ENCODE measurements at regions not wholly inside any gene's neighbourhood (a gene's known extent, or its start where the extent isn't known, plus 50 kb on each side); places are given as distances from the start of the nearest gene placed in this dataset.

DNA sequence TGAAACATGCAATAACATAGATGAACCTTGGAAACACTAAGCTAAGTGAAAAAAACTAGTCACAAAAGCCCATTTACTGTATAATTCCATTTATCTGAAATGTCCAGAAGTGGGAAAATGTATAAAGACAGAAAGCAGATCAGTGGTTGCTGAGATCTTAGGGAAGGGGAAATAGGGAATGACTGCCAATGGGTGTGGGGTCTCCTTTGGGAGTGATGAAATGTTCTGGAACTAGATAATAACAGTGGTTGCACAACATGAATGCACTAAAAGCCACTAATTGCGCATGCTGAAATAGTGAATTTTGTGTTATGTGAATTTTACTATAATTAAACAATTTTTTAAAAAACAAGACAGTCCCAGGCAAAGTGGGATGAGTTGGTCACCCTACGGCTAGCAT lies 472.8 kb downstream of the CCDC171 start:
- no peak for TF ChIP-seq CTCF (IDR thresholded peaks at IDR 0.05; ENCODE audit: poor library complexity)
- TF ChIP-seq EZH2 (IDR thresholded peaks at IDR 0.05; ENCODE audit: borderline replicate concordance): no peak
- TF ChIP-seq EZH2phosphoT487 (IDR thresholded peaks at IDR 0.05; ENCODE audit: low read depth, severe bottlenecking, unreplicated experiment): no peak
- H3K4me2 ChIP-seq: no peak overlapping the region
- H3K27ac ChIP-seq: no peak overlapping the region

DNA sequence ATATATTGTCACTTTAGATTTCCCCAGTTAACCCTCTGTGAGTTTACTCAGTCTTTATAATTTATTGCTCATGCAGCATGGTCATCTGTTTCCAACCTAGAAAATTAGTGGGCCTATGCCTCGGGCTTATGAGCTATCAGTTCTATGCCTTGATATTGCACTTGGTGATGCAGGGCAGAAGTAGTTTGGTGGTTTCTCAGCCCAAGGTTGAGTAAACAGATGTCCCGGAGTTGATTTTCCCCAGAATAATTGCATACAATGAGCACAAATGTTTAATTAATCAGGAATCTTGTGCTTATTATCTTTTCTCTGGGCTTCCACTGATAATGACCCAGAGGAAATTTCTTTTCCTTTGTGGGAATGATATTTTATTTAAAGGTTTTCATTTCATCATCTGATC lies 474.0 kb downstream of the CCDC171 start:
- 81% methylated on average over 2 of the region's 2 CpGs for WGBS (ENCODE audit: low lambda C conversion rate, missing lambda C conversion rate)
- Histone ChIP-seq H3K36me3 (replicated peaks; ENCODE audit: insufficient read depth, low read depth) (no peaks in the 10 kb centered on the region), H3K4me3 (no peak overlapping the region), H3K9me3 (ENCODE audit: low read depth) (no peaks in the 10 kb centered on the region), H3K4me1 (ENCODE audit: insufficient read depth) (no peaks in the 10 kb centered on the region), H3K27ac (no peak overlapping the region), H4K20me1 (ENCODE audit: insufficient read depth, poor library complexity, severe bottlenecking) (no peaks in the 10 kb centered on the region), H3K4me2 (no peak overlapping the region), H3K9me2 (replicated peaks; ENCODE audit: insufficient read depth) (no peaks in the 10 kb centered on the region), H3K79me2 (no peaks in the 10 kb centered on the region), H3K27me3 (no peaks in the 10 kb centered on the region), H2AFZ (no peak overlapping the region)
- no peak for DNase-seq (ENCODE audit: low spot score)
- TF ChIP-seq EZH2phosphoT487 (IDR thresholded peaks at IDR 0.05; ENCODE audit: low read depth, severe bottlenecking, unreplicated experiment): no peak
- TF ChIP-seq EZH2 (IDR thresholded peaks at IDR 0.05; ENCODE audit: borderline replicate concordance): no peak
- no peak for TF ChIP-seq CTCF (IDR thresholded peaks at IDR 0.05; ENCODE audit: poor library complexity)

More for the DNA sequence above, 472.8 kb downstream of the CCDC171 start:
- Histone ChIP-seq H4K20me1 (ENCODE audit: insufficient read depth, poor library complexity, severe bottlenecking) (no peaks in the 10 kb centered on the region), H3K4me3 (no peak overlapping the region), H3K9me3 (ENCODE audit: low read depth) (no peaks in the 10 kb centered on the region), H3K4me1 (ENCODE audit: insufficient read depth) (no peaks in the 10 kb centered on the region), H3K36me3 (replicated peaks; ENCODE audit: insufficient read depth, low read depth) (no peaks in the 10 kb centered on the region), H2AFZ (no peak overlapping the region), H3K79me2 (no peaks in the 10 kb centered on the region), H3K27me3 (no peaks in the 10 kb centered on the region), H3K9me2 (replicated peaks; ENCODE audit: insufficient read depth) (no peaks in the 10 kb centered on the region)
- no peak for DNase-seq (ENCODE audit: low spot score)
- WGBS (ENCODE audit: low lambda C conversion rate, missing lambda C conversion rate): 96% methylated on average over 2 of the region's 2 CpGs

GRCh38 chr9:16028548-16028947 lies 475.7 kb downstream of the CCDC171 start:
- TF ChIP-seq CTCF (IDR thresholded peaks at IDR 0.05; ENCODE audit: poor library complexity): no peak
- TF ChIP-seq EZH2phosphoT487 (IDR thresholded peaks at IDR 0.05; ENCODE audit: low read depth, severe bottlenecking, unreplicated experiment): no peak
- TF ChIP-seq EZH2 (IDR thresholded peaks at IDR 0.05; ENCODE audit: borderline replicate concordance): no peak
- H3K9me2 ChIP-seq (replicated peaks; ENCODE audit: insufficient read depth): no peaks in the 10 kb centered on the region
- no peak for DNase-seq (ENCODE audit: low spot score)
- no peaks in the 10 kb centered on the region for H3K36me3 ChIP-seq (replicated peaks; ENCODE audit: insufficient read depth, low read depth)
- 65% methylated on average over 2 of the region's 2 CpGs for WGBS (ENCODE audit: low lambda C conversion rate, missing lambda C conversion rate)
- no peaks in the 10 kb centered on the region for H3K79me2 ChIP-seq
- no peak overlapping the region for H3K27ac ChIP-seq
- H2AFZ ChIP-seq: no peak overlapping the region
- H3K27me3 ChIP-seq: no peaks in the 10 kb centered on the region
- H3K9me3 ChIP-seq (ENCODE audit: low read depth): no peaks in the 10 kb centered on the region
- no peaks in the 10 kb centered on the region for H3K4me1 ChIP-seq (ENCODE audit: insufficient read depth)
- no peak overlapping the region for H3K4me2 ChIP-seq
- no peak overlapping the region for H3K4me3 ChIP-seq
- no peaks in the 10 kb centered on the region for H4K20me1 ChIP-seq (ENCODE audit: insufficient read depth, poor library complexity, severe bottlenecking)
